Activated CD4-positive, alpha-beta T cell treated with anti-CD3 and anti-CD28 coated beads for 24 hours (primary cell): ENCODE measurements at regions not wholly inside any gene's neighbourhood (a gene's known extent, or its start where the extent isn't known, plus 50 kb on each side); places are given as distances from the start of the nearest gene placed in this dataset.

Experiments
- DNase-seq, 2 donors: peaks; one replicate each; pipeline ENCODE4 v3.0.0-alpha.2; 2020; ENCODE audit warnings: low read depth in 2 of 2

- DNase-seq = no peak
Observed at GRCh38 chr7:85508642-85509410, 322.0 kb upstream of the SEMA3D start.

GRCh38 chr7:85498031-85498430, 311.2 kb upstream of the SEMA3D start:
- DNase-seq = no peak

- no peak for DNase-seq
Observed at GRCh38 chr7:85489498-85489897, 302.6 kb upstream of the SEMA3D start.

- DNase-seq = no peak
Observed at GRCh38 chr7:85488406-85488805, 301.6 kb upstream of the SEMA3D start.

- no peak for DNase-seq
Observed at GRCh38 chr7:85483177-85483576, 296.3 kb upstream of the SEMA3D start.

- DNase-seq = no peak
Observed at GRCh38 chr7:85480666-85481065, 293.8 kb upstream of the SEMA3D start.

- no peak for DNase-seq
Observed at GRCh38 chr7:85479918-85480643, 293.2 kb upstream of the SEMA3D start.

GRCh38 chr7:85478530-85478929, 291.7 kb upstream of the SEMA3D start:
- no peak for DNase-seq

- no peak for DNase-seq
Observed at GRCh38 chr7:85475476-85475875, 288.6 kb upstream of the SEMA3D start.

- no peak for DNase-seq
Observed at GRCh38 chr7:85475071-85475470, 288.2 kb upstream of the SEMA3D start.

- DNase-seq = no peak
Observed at GRCh38 chr7:85474234-85474633, 287.4 kb upstream of the SEMA3D start.

GRCh38 chr7:85471740-85472139, 284.9 kb upstream of the SEMA3D start:
- DNase-seq = no peak

GRCh38 chr7:85471307-85471706, 284.5 kb upstream of the SEMA3D start:
- DNase-seq = no peak

- no peak for DNase-seq
Observed at GRCh38 chr7:85469446-85470010, 282.7 kb upstream of the SEMA3D start.

GRCh38 chr7:85464042-85464651, 277.3 kb upstream of the SEMA3D start:
- DNase-seq = no peak

GRCh38 chr7:85462671-85463070, 275.8 kb upstream of the SEMA3D start:
- DNase-seq = no peak

GRCh38 chr7:85457911-85458310, 271.1 kb upstream of the SEMA3D start:
- no peak for DNase-seq

- no peak for DNase-seq
Observed at GRCh38 chr7:85456254-85456653, 269.4 kb upstream of the SEMA3D start.

GRCh38 chr7:85454904-85455303, 268.0 kb upstream of the SEMA3D start:
- no peak for DNase-seq

GRCh38 chr7:85452674-85453073, 265.8 kb upstream of the SEMA3D start:
- DNase-seq = no peak

- DNase-seq = no peak
Observed at GRCh38 chr7:85449478-85449877, 262.6 kb upstream of the SEMA3D start.

GRCh38 chr7:85447004-85447403, 260.1 kb upstream of the SEMA3D start:
- no peak for DNase-seq
